GM23338 (cell line): ENCODE measurements at regions not wholly inside any gene's neighbourhood (a gene's known extent, or its start where the extent isn't known, plus 50 kb on each side); places are given as distances from the start of the nearest gene placed in this dataset.

Source experiments
- ATAC-seq: fragments of 200-7000 bp; cut with Tn5 transposase; 3 replicates; pipeline ENCODE4 v1.9.1; 2020
- DNase-seq: peaks from one replicate; pipeline ENCODE4 v3.0.0-alpha.2; 2015; ENCODE audit warnings: low spot score
- H2AFZ ChIP-seq: fragments of 200-600 bp; sonication (generic); 2 replicates; pipeline ENCODE4 v1.8.0; 2016; ENCODE audit warnings: antibody characterized with exemption, mild to moderate bottlenecking, moderate library complexity
- H3F3A ChIP-seq: fragments of 200-600 bp; sonication (generic); replicated peaks from 2 replicates; pipeline ENCODE4 v1.8.0; 2017; ENCODE audit warnings: antibody characterized with exemption, mixed run types, low read depth
- H3K27ac ChIP-seq: fragments of 200-600 bp; sonication (generic); 2 replicates; pipeline ENCODE4 v1.6.1; 2016; ENCODE audit warnings: low read depth
- H3K27me3 ChIP-seq: fragments of 200-600 bp; sonication (generic); 2 replicates; pipeline ENCODE4 v1.8.0; 2016; ENCODE audit warnings: mild to moderate bottlenecking, mixed run types, moderate library complexity; ENCODE audit not compliant: insufficient read depth
- H3K36me3 ChIP-seq: fragments of 200-600 bp; sonication (generic); 2 replicates; pipeline ENCODE4 v1.8.0; 2016; ENCODE audit warnings: mild to moderate bottlenecking; ENCODE audit not compliant: insufficient read depth
- H3K4me1 ChIP-seq: fragments of 200-600 bp; sonication (generic); 2 replicates; pipeline ENCODE4 v1.8.0; 2016; ENCODE audit warnings: mild to moderate bottlenecking, moderate library complexity; ENCODE audit not compliant: insufficient read depth
- H3K4me2 ChIP-seq: fragments of 200-600 bp; sonication (generic); 2 replicates; pipeline ENCODE4 v1.7.1; 2017; ENCODE audit warnings: mixed run types
- H3K4me3 ChIP-seq: fragments of 200-600 bp; sonication (generic); 2 replicates; pipeline ENCODE4 v1.6.1; 2016; ENCODE audit warnings: mixed run types
- H3K79me2 ChIP-seq: fragments of 200-600 bp; sonication (generic); replicated peaks from 2 replicates; pipeline ENCODE4 v1.8.0; 2017; ENCODE audit warnings: mild to moderate bottlenecking; ENCODE audit not compliant: insufficient read depth
- H3K9me2 ChIP-seq: fragments of 200-600 bp; sonication (generic); 2 replicates; pipeline ENCODE4 v1.8.0; 2017; ENCODE audit not compliant: insufficient read depth
- H4K20me1 ChIP-seq: fragments of 200-600 bp; sonication (generic); replicated peaks from 2 replicates; pipeline ENCODE4 v1.8.0; 2017; ENCODE audit warnings: mild to moderate bottlenecking; ENCODE audit not compliant: insufficient read depth
- H3K27ac Mint-ChIP-seq: 2 replicates; pipeline ENCODE4 v1.8.0; 2020; ENCODE audit warnings: inconsistent platforms, mild to moderate bottlenecking, moderate library complexity, mixed read lengths
- H3K27me3 Mint-ChIP-seq: 3 replicates; pipeline ENCODE4 v1.8.0; 2022; ENCODE audit warnings: low read depth, mild to moderate bottlenecking, moderate library complexity, mixed read lengths, inconsistent platforms; ENCODE audit not compliant: insufficient read depth, poor library complexity
- H3K36me3 Mint-ChIP-seq: 3 replicates; pipeline ENCODE4 v1.8.0; 2021; ENCODE audit warnings: low read depth, mild to moderate bottlenecking, inconsistent platforms, moderate library complexity, mixed read lengths
- H3K4me1 Mint-ChIP-seq: 3 replicates; pipeline ENCODE4 v1.8.0; 2020; ENCODE audit warnings: mild to moderate bottlenecking, inconsistent platforms, mixed read lengths
- H3K4me3 Mint-ChIP-seq: 3 replicates; pipeline ENCODE4 v1.8.0; 2021; ENCODE audit warnings: moderate library complexity, mild to moderate bottlenecking, inconsistent platforms, mixed read lengths
- H3K9me3 Mint-ChIP-seq: 3 replicates; pipeline ENCODE4 v1.8.0; 2020; ENCODE audit warnings: moderate library complexity, mild to moderate bottlenecking, inconsistent platforms, mixed read lengths
- CREB1 ChIP-seq: fragments of 250-450 bp; sonication (Bioruptor Pico); IDR thresholded peaks from 2 replicates; pipeline ENCODE4 v1.5.0; 2020; ENCODE audit warnings: low read depth, mild to moderate bottlenecking, moderate library complexity
- CTCF ChIP-seq, 2 experiments: fragments of 200-600 bp in 1 of 2; sonication (generic) in 1 of 2; conservative IDR thresholded peaks; 2 replicates each; pipeline versions ENCODE4 v1.5.1 to v1.6.1; 2016 to 2017; ENCODE audit warnings: antibody characterized with exemption in 2 of 2, low read depth in 2 of 2, mild to moderate bottlenecking in 2 of 2, moderate library complexity in 1 of 2
- ETS1 ChIP-seq: IDR thresholded peaks from 2 replicates; pipeline ENCODE4 v1.6.1; 2016; ENCODE audit warnings: antibody characterized with exemption
- EZH2 ChIP-seq: fragments of 200-600 bp; sonication (generic); IDR thresholded peaks from one replicate; pipeline ENCODE4 v1.8.0; 2017; ENCODE audit warnings: antibody characterized with exemption, mild to moderate bottlenecking, low read depth; ENCODE audit not compliant: unreplicated experiment
- JUNB ChIP-seq: IDR thresholded peaks from one replicate; pipeline ENCODE4 v1.6.1; 2016; ENCODE audit warnings: antibody characterized with exemption; ENCODE audit not compliant: unreplicated experiment
- NANOG ChIP-seq: IDR thresholded peaks from 2 replicates; pipeline ENCODE4 v1.6.1; 2016; ENCODE audit warnings: antibody characterized with exemption, borderline replicate concordance
- POLR2AphosphoS5 ChIP-seq: IDR thresholded peaks from 2 replicates; pipeline ENCODE4 v1.6.1; 2016; ENCODE audit warnings: antibody characterized with exemption, low read depth
- ZNF462 ChIP-seq: fragments of 250-450 bp; sonication (Bioruptor Pico); IDR thresholded peaks from 2 replicates; pipeline ENCODE4 v1.5.0; 2020; ENCODE audit warnings: mild to moderate bottlenecking, moderate library complexity

GRCh38 chr1:214740471-214740870 lies 137.5 kb downstream of the CENPF start:
- Histone ChIP-seq H4K20me1 (no peaks in the 10 kb centered on the region), H3K27ac (no peak overlapping the region), H3K9me2 (peaks cover 6% of the 10 kb centered on the region; the same call in 1 of the 2 replicates), H3K36me3 (no peaks in the 10 kb centered on the region), H3K4me1 (peaks cover 12% of the 10 kb centered on the region; the same call in 1 of the 2 replicates), H2AFZ (no peak overlapping the region), H3K4me2 (no peak overlapping the region), H3F3A (no peaks in the 10 kb centered on the region), H3K27me3 (no peaks in the 10 kb centered on the region), H3K79me2 (no peaks in the 10 kb centered on the region), H3K4me3 (no peak overlapping the region)
- H3K27ac Mint-ChIP-seq: no peak overlapping the region
- H3K4me1 Mint-ChIP-seq: peaks cover 6% of the 10 kb centered on the region; the same call in 2 of the 3 replicates
- no peak for TF ChIP-seq CREB1 (CRISPR knock-in tag)
- TF ChIP-seq EZH2: no peak
- TF ChIP-seq POLR2AphosphoS5: no peak
- TF ChIP-seq ZNF462 (CRISPR knock-in tag): no peak
- TF ChIP-seq NANOG: no peak
- TF ChIP-seq JUNB: no peak
- TF ChIP-seq ETS1: no peak
- TF ChIP-seq CTCF (conservative IDR thresholded peaks at IDR 0.05; ENCODE audit: low read depth in 2 of 2): no peak
- no peaks in the 10 kb centered on the region for H3K9me3 Mint-ChIP-seq
- H3K36me3 Mint-ChIP-seq: no peaks in the 10 kb centered on the region
- H3K27me3 Mint-ChIP-seq: no peaks in the 10 kb centered on the region
- DNase-seq (no peak), ATAC-seq (no peak)
- no peak overlapping the region for H3K4me3 Mint-ChIP-seq
